HEK293 (cell line): ENCODE measurements at regions not wholly inside any gene's neighbourhood (a gene's known extent, or its start where the extent isn't known, plus 50 kb on each side); places are given as distances from the start of the nearest gene placed in this dataset.

ENCODE experiments used
- CTCF ChIA-PET: fragments of 350-600 bp; formaldehyde crosslinking; extraction: SDS; loops from one replicate; lab custom pipeline; 2021; ENCODE audit warnings: antibody characterized with exemption; lab: Yijun Ruan, JAX
- POLR2A ChIA-PET: fragments of 300-600 bp; formaldehyde crosslinking; extraction: SDS; loops from one replicate; lab custom pipeline; 2020; ENCODE audit warnings: antibody characterized with exemption, inconsistent platforms; lab: Yijun Ruan, JAX
- H3K27ac ChIP-seq: fragments of 200-500 bp; sonication (Bioruptor generic); 2 replicates; pipeline ENCODE4 v1.5.1; 2014; ENCODE audit warnings: low read depth, low read length, control low read depth, inconsistent platforms; ENCODE audit errors: extremely low read depth
- H3K36me3 ChIP-seq, 2 experiments: fragments of 200-500 bp in 1 of 2; sonication (Bioruptor generic) in 1 of 2; 1 replicate in 1 of 2; 2 replicates in 1 of 2; pipeline ENCODE4 v1.5.1; 2014 to 2017; ENCODE audit warnings: inconsistent platforms in 2 of 2, low read length in 2 of 2; ENCODE audit not compliant: control insufficient read depth in 2 of 2, insufficient read depth in 1 of 2
- H3K4me1 ChIP-seq: fragments of 200-500 bp; sonication (Bioruptor generic); 2 replicates; pipeline ENCODE4 v1.5.1; 2014; ENCODE audit warnings: mild to moderate bottlenecking, low read length, inconsistent platforms; ENCODE audit not compliant: control insufficient read depth, insufficient read depth
- H3K4me3 ChIP-seq: 2 replicates; pipeline ENCODE4 v1.5.1; 2011; ENCODE audit warnings: low read depth, mild to moderate bottlenecking, control low read depth, low read length, moderate library complexity
- H3K9me3 ChIP-seq: fragments of 200-500 bp; sonication (Bioruptor generic); 2 replicates; pipeline ENCODE4 v1.5.1; 2014; ENCODE audit warnings: low read depth, low read length, inconsistent platforms; ENCODE audit not compliant: control insufficient read depth, insufficient read depth
- ATF2 ChIP-seq: fragments of 450-650 bp; formaldehyde crosslinking; IDR thresholded peaks from 2 replicates; pipeline ENCODE4 v1.5.1; 2016; ENCODE audit warnings: missing biosample characterization, missing genetic modification characterization, low read depth
- GLIS2 ChIP-seq: fragments of 450-650 bp; formaldehyde crosslinking; IDR thresholded peaks from 2 replicates; pipeline ENCODE4 v1.5.1; 2016; ENCODE audit warnings: missing biosample characterization, missing genetic modification characterization
- HIC1 ChIP-seq: fragments of 450-650 bp; formaldehyde crosslinking; IDR thresholded peaks from 2 replicates; pipeline ENCODE4 v1.5.1; 2016; ENCODE audit warnings: missing biosample characterization, missing genetic modification characterization
- OSR2 ChIP-seq: fragments of 450-650 bp; formaldehyde crosslinking; IDR thresholded peaks from 2 replicates; pipeline ENCODE4 v1.5.1; 2016; ENCODE audit warnings: missing biosample characterization, missing genetic modification characterization
- TSHZ1 ChIP-seq: fragments of 450-650 bp; formaldehyde crosslinking; IDR thresholded peaks from 2 replicates; pipeline ENCODE4 v1.5.1; 2016; ENCODE audit warnings: missing biosample characterization, missing genetic modification characterization, borderline replicate concordance
- ZNF324 ChIP-seq: fragments of 450-650 bp; formaldehyde crosslinking; IDR thresholded peaks from 2 replicates; pipeline ENCODE4 v1.5.1; 2016; ENCODE audit warnings: missing biosample characterization, missing genetic modification characterization
- ZNF350 ChIP-seq: fragments of 450-650 bp; formaldehyde crosslinking; IDR thresholded peaks from 2 replicates; pipeline ENCODE4 v1.5.0; 2017; ENCODE audit warnings: missing biosample characterization, mild to moderate bottlenecking, missing genetic modification characterization
- ZNF362 ChIP-seq: fragments of 450-650 bp; formaldehyde crosslinking; IDR thresholded peaks from 2 replicates; pipeline ENCODE4 v1.5.1; 2016; ENCODE audit warnings: missing biosample characterization, missing genetic modification characterization
- ZNF398 ChIP-seq: fragments of 450-650 bp; formaldehyde crosslinking; IDR thresholded peaks from 2 replicates; pipeline ENCODE4 v1.5.1; 2017; ENCODE audit warnings: missing biosample characterization, missing genetic modification characterization
- ZNF488 ChIP-seq: fragments of 450-650 bp; formaldehyde crosslinking; IDR thresholded peaks from 2 replicates; pipeline ENCODE4 v1.5.1; 2016; ENCODE audit warnings: missing biosample characterization, missing genetic modification characterization
- ZNF518A ChIP-seq: fragments of 450-650 bp; formaldehyde crosslinking; conservative IDR thresholded peaks from 2 replicates; pipeline ENCODE4 v1.5.1; 2016; ENCODE audit warnings: low read depth, missing biosample characterization, missing genetic modification characterization
- ZNF521 ChIP-seq: fragments of 450-650 bp; formaldehyde crosslinking; IDR thresholded peaks from 2 replicates; pipeline ENCODE4 v1.5.1; 2017; ENCODE audit warnings: missing biosample characterization, mild to moderate bottlenecking, missing genetic modification characterization
- ZNF621 ChIP-seq: fragments of 450-650 bp; formaldehyde crosslinking; IDR thresholded peaks from 2 replicates; pipeline ENCODE4 v1.5.1; 2017; ENCODE audit warnings: missing biosample characterization, missing genetic modification characterization
- ZNF623 ChIP-seq: fragments of 450-650 bp; formaldehyde crosslinking; IDR thresholded peaks from 2 replicates; pipeline ENCODE4 v1.5.1; 2016; ENCODE audit warnings: missing biosample characterization, missing genetic modification characterization
- ZNF792 ChIP-seq: fragments of 450-650 bp; formaldehyde crosslinking; IDR thresholded peaks from 2 replicates; pipeline ENCODE4 v1.5.1; 2016; ENCODE audit warnings: missing biosample characterization, missing genetic modification characterization
- ZNF837 ChIP-seq: fragments of 450-650 bp; formaldehyde crosslinking; IDR thresholded peaks from 2 replicates; pipeline ENCODE4 v1.5.1; 2016; ENCODE audit warnings: missing biosample characterization, missing genetic modification characterization
- ZSCAN30 ChIP-seq: fragments of 450-650 bp; IDR thresholded peaks from 2 replicates; pipeline ENCODE4 v1.5.1; 2018; ENCODE audit warnings: missing biosample characterization, mild to moderate bottlenecking, missing genetic modification characterization, moderate library complexity
- ZXDB ChIP-seq: fragments of 450-650 bp; formaldehyde crosslinking; IDR thresholded peaks from 2 replicates; pipeline ENCODE4 v1.5.1; 2016; ENCODE audit warnings: missing biosample characterization, missing genetic modification characterization

GRCh38 chr1:104785575-104786187 lies 1036.0 kb downstream of the AMY1C start:
- ChIA-PET POLR2A (no interaction called here), CTCF (no interaction called here)
- Histone ChIP-seq H3K4me3 (no peak overlapping the region), H3K36me3 (no peaks in the 10 kb centered on the region), H3K4me1 (no peaks in the 10 kb centered on the region), H3K27ac (no peak overlapping the region), H3K9me3 (no peaks in the 10 kb centered on the region)
- no peak for TF ChIP-seq ZNF621 (tag by site-specific recombination)
- TF ChIP-seq ZNF837, result no peak
- TF ChIP-seq ZNF362 (tag by site-specific recombination), result no peak
- no peak for TF ChIP-seq HIC1 (tag by site-specific recombination)
- TF ChIP-seq ZNF488 (tag by site-specific recombination), result no peak
- TF ChIP-seq GLIS2 (tag by site-specific recombination), result no peak
- no peak for TF ChIP-seq ZNF350 (tag by site-specific recombination)
- no peak for TF ChIP-seq OSR2
- no peak for TF ChIP-seq ZNF792 (tag by site-specific recombination)
- no peak for TF ChIP-seq TSHZ1 (tag by site-specific recombination)
- TF ChIP-seq ZXDB, result no peak
- no peak for TF ChIP-seq ZNF324 (tag by site-specific recombination)
- no peak for TF ChIP-seq ATF2 (tag by site-specific recombination)

GRCh38 chr1:104787866-104788510 lies 1038.3 kb downstream of the AMY1C start:
- CTCF ChIA-PET, result no interaction called here
- TF ChIP-seq ZNF521 (tag by site-specific recombination), result no peak
- no peak for TF ChIP-seq ZNF398 (tag by site-specific recombination)
- no peak for TF ChIP-seq ZNF623
- TF ChIP-seq ZSCAN30 (tag by site-specific recombination), result no peak
- no peak for TF ChIP-seq ZNF518A (tag by site-specific recombination)

More at GRCh38 chr1:104787866-104788510, 1038.3 kb downstream of the AMY1C start:
- Histone ChIP-seq H3K27ac (no peak overlapping the region), H3K36me3 (no peaks in the 10 kb centered on the region), H3K9me3 (no peaks in the 10 kb centered on the region), H3K4me1 (no peaks in the 10 kb centered on the region), H3K4me3 (no peak overlapping the region)
- POLR2A ChIA-PET, result no interaction called here
